Left forelimb (tissue), 1 donor: ENCODE measurements at regions not wholly inside any gene's neighbourhood (a gene's known extent, or its start where the extent isn't known, plus 50 kb on each side); places are given as distances from the start of the nearest gene placed in this dataset.

Experiments
- DNase-seq: peaks from one replicate; pipeline ENCODE4 v3.0.0-alpha.2; 2018; ENCODE audit warnings: low spot score

- no peak for DNase-seq
Measured at GRCh38 chr3:30167541-30168011, 438.8 kb upstream of the TGFBR2 start.

GRCh38 chr3:30169487-30169886, 436.9 kb upstream of the TGFBR2 start:
- DNase-seq = no peak

GRCh38 chr3:30170681-30171438, 435.5 kb upstream of the TGFBR2 start:
- DNase-seq = no peak

GRCh38 chr3:30174357-30174756, 432.0 kb upstream of the TGFBR2 start:
- no peak for DNase-seq

- no peak for DNase-seq
Measured at GRCh38 chr3:30180310-30181177, 425.9 kb upstream of the TGFBR2 start.

GRCh38 chr3:30181178-30181465, 425.3 kb upstream of the TGFBR2 start:
- no peak for DNase-seq

- DNase-seq = no peak
Measured at GRCh38 chr3:30181581-30181980, 424.8 kb upstream of the TGFBR2 start.

GRCh38 chr3:30183421-30183820, 423.0 kb upstream of the TGFBR2 start:
- no peak for DNase-seq

GRCh38 chr3:30184091-30184810, 422.1 kb upstream of the TGFBR2 start:
- DNase-seq = no peak

- no peak for DNase-seq
Measured at GRCh38 chr3:30185872-30186271, 420.5 kb upstream of the TGFBR2 start.

GRCh38 chr3:30186741-30187219, 419.6 kb upstream of the TGFBR2 start:
- no peak for DNase-seq

- DNase-seq = no peak
Measured at GRCh38 chr3:30187366-30187765, 419.0 kb upstream of the TGFBR2 start.

GRCh38 chr3:30188713-30189112, 417.7 kb upstream of the TGFBR2 start:
- DNase-seq = no peak

GRCh38 chr3:30189900-30190299, 416.5 kb upstream of the TGFBR2 start:
- DNase-seq = no peak

GRCh38 chr3:30193625-30194044, 412.8 kb upstream of the TGFBR2 start:
- no peak for DNase-seq

- DNase-seq = no peak
Measured at GRCh38 chr3:30195352-30195751, 411.0 kb upstream of the TGFBR2 start.

GRCh38 chr3:30198162-30198561, 408.2 kb upstream of the TGFBR2 start:
- DNase-seq = no peak

GRCh38 chr3:30199096-30199759, 407.2 kb upstream of the TGFBR2 start:
- peak; percentile 78 for DNase-seq

- no peak for DNase-seq
Measured at GRCh38 chr3:30199855-30200254, 406.5 kb upstream of the TGFBR2 start.

GRCh38 chr3:30201715-30202114, 404.7 kb upstream of the TGFBR2 start:
- DNase-seq = no peak

- DNase-seq = no peak
Measured at GRCh38 chr3:30203301-30203700, 403.1 kb upstream of the TGFBR2 start.

GRCh38 chr3:30204126-30204525, 402.3 kb upstream of the TGFBR2 start:
- no peak for DNase-seq
